RPMI8226 (cell line): ENCODE measurements at regions not wholly inside any gene's neighbourhood (a gene's known extent, or its start where the extent isn't known, plus 50 kb on each side); places are given as distances from the start of the nearest gene placed in this dataset.
"Not testable (repeated sequence)": the region's sequence is repeated elsewhere in the genome, so short reads cannot be mapped to it uniquely, and the experiment has no call there.

Experiments used
- DNase-seq: peaks from one replicate; pipeline ENCODE4 v3.0.0-alpha.2; 2015

GRCh38 chr19:27714857-27715256, 1498.1 kb downstream of the UQCRFS1 start:
- DNase-seq, result no peak

DNA sequence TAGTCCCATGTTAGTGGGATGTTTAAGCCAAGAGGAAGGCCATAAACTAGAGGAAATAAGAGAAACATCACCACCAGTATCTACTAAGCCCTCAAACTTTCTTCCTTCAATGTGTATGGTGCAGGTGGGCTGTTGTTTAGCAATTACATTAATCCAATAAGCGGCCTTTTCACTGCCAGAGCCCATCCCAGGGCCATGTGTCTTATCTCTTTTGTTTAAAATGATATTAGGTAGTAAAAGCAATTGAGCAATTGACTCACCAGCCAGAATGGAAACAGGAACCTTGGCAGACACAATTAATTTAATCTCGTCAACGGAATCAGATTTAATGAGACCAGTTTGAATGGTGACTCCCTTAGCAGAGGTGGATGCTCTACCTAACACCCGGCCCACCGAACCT, 1503.5 kb downstream of the UQCRFS1 start:
- DNase-seq, result no peak

GRCh38 chr19:27708986-27709385, 1504.0 kb downstream of the UQCRFS1 start:
- not testable (repeated sequence) for DNase-seq

DNA sequence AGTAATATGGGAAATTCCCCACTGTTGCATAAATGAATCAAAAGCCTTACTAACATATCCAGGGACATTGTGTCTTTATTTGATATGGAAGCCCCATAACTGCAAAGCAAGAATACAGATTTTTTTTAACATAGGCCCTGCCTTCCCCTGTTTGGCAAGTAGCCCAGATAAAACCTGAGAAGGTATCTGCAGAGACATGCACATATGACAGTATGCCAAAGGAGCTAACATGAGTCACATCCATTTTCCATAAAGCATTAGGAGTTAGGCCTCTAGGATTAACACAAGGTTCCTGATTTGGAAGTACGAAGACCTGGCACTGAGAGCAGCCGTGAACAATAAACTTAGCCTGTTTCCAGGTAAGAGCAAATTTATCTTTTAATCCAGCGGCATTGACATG, 1505.9 kb downstream of the UQCRFS1 start:
- not testable (repeated sequence) for DNase-seq

- no peak for DNase-seq
Observed at GRCh38 chr19:27705896-27706295, 1507.1 kb downstream of the UQCRFS1 start.

GRCh38 chr19:27694361-27695055, 1518.4 kb downstream of the UQCRFS1 start:
- no peak for DNase-seq

GRCh38 chr19:27691991-27692390, 1521.0 kb downstream of the UQCRFS1 start:
- DNase-seq, result no peak

GRCh38 chr19:27689734-27690241, 1523.2 kb downstream of the UQCRFS1 start:
- no peak for DNase-seq

GRCh38 chr19:27684293-27684692, 1528.7 kb downstream of the UQCRFS1 start:
- DNase-seq, result no peak

GRCh38 chr19:27681972-27682371, 1531.0 kb downstream of the UQCRFS1 start:
- DNase-seq, result no peak

DNA sequence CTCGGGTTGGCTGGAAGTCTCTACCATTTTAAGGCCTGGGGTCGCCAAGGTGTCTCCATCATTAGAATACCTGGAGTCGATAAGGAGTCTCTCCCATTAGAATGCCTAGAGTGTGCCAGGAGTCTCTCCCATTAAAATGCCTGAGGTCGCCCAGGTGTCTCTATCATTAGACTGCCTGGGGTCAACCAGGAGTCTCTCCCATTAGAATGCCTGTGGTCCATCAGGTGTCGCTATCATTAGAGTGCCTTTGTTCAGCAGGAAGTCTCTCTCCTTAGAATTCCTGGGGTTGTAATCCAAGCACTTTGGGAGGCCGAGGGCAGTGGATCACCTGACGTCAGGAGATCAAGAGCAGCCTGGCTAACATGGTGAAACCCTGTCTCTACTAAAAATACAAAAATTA, 1533.0 kb downstream of the UQCRFS1 start:
- no peak for DNase-seq

DNA sequence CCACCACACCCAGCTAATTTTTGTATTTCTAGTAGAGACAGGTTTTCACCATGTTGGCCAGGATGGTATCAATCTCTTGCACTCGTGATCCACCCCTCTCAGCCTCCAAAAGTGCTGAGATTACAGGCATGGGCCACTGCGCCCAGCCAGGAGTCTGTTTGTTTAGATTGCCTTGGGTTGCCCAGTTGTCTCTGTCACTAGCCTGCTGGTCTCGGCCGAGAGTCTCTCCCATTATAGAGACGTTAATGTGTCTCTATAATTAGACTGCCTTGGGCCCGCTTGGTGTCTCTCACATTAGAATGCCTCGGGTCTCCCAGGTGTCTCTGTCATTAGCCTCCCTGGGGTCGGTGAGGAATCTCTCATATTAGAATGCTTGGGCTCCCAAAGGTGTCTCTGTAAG, 1533.6 kb downstream of the UQCRFS1 start:
- DNase-seq, result no peak

DNA sequence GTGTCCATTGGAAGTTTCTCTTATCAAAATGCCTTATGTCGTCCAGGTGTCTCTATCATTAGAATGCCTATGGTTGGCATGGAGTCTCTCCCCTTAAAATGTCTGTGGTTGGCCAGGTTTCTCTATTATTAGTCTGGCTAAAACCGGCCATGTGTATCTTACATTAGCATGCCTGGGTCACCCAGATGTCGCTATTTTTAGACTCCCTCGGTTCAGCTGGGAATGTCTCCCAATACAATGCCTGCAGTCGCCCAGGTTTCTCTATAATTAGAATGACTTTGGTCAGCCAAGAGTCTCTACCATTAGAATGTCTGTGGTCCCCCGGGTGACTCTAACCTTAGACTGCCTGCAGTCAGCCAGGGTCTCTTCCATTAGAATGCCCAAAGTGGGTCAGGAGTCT, 1536.1 kb downstream of the UQCRFS1 start:
- no peak for DNase-seq

DNA sequence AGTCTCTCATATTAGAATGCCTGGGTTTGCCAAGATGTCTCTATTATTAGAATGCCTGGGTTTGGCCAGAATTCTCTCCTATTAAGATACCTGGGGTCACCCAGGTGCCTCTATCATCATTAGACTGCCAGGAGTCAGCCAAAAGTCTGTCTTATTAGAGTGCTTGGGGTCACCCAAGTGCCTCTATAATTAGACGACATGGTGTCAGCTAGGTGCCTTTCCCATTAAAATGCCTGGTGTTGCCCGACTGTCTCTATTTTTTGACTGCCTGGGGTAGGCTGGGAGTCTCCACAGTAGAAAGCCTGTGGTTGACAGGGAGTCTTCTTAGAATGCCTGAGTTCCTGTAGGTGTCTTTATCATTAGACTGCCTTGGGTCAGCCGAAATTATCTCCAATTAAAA, 1536.6 kb downstream of the UQCRFS1 start:
- DNase-seq, result no peak

- DNase-seq, result no peak
Observed at GRCh38 chr19:27675771-27676170, 1537.2 kb downstream of the UQCRFS1 start.

DNA sequence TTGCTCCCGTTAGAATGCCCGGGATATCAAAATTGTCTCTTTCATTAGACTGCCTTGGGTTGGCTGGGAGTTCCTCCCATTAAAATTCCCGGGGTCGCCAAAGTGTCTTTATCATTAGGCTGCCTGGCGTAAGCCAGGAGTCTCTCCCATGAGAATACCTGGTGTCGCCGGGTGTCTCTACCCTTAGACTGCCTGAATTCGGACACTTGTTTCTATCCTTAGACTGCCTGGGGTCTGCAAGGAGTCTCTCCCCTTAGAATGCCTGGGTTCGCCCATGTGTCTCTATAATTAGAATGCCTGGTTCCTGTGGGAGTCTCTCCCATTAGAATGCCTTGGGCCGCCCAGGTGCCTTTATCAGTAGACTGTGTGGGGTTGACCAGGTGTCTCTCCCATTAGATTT, 1538.2 kb downstream of the UQCRFS1 start:
- DNase-seq, result no peak

- no peak for DNase-seq
Observed at GRCh38 chr19:27673986-27674385, 1539.0 kb downstream of the UQCRFS1 start.

DNA sequence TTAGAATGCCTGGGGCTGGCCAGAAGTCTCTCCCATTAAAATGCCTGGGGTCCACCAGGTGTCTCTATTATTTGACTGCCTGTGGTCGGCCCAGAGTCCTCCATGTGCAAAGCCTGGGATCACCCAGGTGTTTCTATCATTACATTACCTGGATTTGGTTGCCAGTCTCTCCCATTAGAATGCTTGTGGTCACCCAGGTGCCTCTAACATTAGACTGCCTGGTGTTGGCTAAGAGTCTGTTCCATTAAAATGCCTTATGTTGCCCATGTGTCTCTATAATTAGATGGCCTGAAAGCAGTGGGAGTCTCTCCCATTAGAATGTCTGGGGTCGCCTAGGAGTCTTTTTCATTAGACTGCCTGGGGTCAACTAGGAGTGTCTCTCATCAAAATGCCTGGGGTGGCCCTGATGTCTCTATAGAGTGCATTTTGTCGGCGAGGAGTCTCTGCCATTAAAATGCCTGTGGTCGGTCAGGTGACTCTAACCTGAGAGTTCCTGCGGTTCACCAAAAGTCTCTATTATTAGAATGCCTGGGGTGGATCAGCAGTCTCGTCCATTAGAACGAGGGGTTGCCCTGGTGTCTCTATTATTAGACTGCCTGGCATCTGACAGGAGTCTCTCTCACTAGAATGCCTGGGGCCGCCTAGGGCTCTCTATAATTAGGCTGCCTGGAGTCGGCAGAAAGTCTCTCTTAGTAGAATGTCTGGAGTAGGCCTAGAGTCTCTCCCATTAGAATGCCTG, 1540.5 kb downstream of the UQCRFS1 start:
- DNase-seq, result peak; percentile 73

- no peak for DNase-seq
Observed at GRCh38 chr19:27671876-27672275, 1541.1 kb downstream of the UQCRFS1 start.

GRCh38 chr19:27660428-27660827, 1552.5 kb downstream of the UQCRFS1 start:
- DNase-seq, result no peak

GRCh38 chr19:27657271-27658051, 1555.5 kb downstream of the UQCRFS1 start:
- DNase-seq, result no peak

DNA sequence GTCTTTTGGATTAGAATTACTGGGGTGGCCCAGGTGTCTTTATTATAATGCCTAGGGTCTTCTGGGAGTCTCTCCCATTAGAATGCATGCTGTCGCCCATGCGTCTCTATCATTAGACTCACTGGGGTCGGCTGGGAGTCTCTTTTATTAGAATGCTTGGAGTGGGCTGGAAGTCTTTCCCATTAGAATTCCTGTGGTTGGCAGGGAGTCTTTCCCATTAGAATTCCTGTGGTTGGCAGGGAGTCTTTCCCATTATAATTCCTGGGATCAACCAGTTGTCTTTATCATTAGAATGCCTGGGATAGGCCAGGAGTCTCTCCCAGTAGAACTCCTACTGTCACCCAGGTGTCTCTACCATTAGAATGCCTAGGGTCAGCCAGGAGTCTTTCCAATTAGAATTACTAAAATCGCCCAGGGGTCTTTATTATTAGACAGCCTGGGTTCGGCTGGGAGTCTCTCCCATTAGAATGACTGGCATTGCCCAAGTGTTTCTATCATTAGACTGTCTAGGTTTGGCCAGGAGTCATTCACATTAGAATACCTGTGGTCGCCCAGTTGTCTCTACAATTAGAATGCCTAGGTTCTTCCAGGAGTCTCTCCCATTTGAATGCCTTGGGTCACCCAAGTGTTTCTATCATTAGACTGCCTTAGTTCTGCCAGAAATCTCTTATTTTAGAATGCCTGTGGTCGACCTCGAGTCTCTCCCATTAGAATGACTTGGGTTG, 1558.5 kb downstream of the UQCRFS1 start:
- no peak for DNase-seq

- DNase-seq, result no peak
Observed at GRCh38 chr19:27652796-27653195, 1560.2 kb downstream of the UQCRFS1 start.
